Loucy (cell line): ENCODE measurements at regions not wholly inside any gene's neighbourhood (a gene's known extent, or its start where the extent isn't known, plus 50 kb on each side); places are given as distances from the start of the nearest gene placed in this dataset.

Source experiments
- H2AFZ ChIP-seq: fragments of 200-600 bp; sonication (generic); 2 replicates; pipeline ENCODE4 v1.6.0; 2016; ENCODE audit warnings: antibody characterized with exemption, mild to moderate bottlenecking, low read length, moderate library complexity
- H3F3A ChIP-seq: fragments of 200-600 bp; 2 replicates; pipeline ENCODE4 v1.6.0; 2016; ENCODE audit warnings: antibody characterized with exemption, low read depth, mild to moderate bottlenecking
- H3K27me3 ChIP-seq: fragments of 200-600 bp; sonication (generic); 2 replicates; pipeline ENCODE4 v1.6.1; 2014; ENCODE audit warnings: low read length, mild to moderate bottlenecking; ENCODE audit not compliant: insufficient read depth, poor library complexity, severe bottlenecking
- H3K36me3 ChIP-seq: fragments of 200-600 bp; sonication (generic); 2 replicates; pipeline ENCODE4 v1.6.1; 2016; ENCODE audit warnings: low read length; ENCODE audit not compliant: insufficient read depth
- H3K4me1 ChIP-seq: fragments of 200-600 bp; sonication (generic); 2 replicates; pipeline ENCODE4 v1.5.1; 2014; ENCODE audit warnings: low read length, mild to moderate bottlenecking; ENCODE audit not compliant: insufficient read depth, poor library complexity, severe bottlenecking
- H3K4me2 ChIP-seq: fragments of 200-600 bp; sonication (generic); 2 replicates; pipeline ENCODE4 v1.6.0; 2014; ENCODE audit warnings: antibody characterized with exemption, low read length, low read depth, mild to moderate bottlenecking; ENCODE audit not compliant: poor library complexity, severe bottlenecking
- H3K4me3 ChIP-seq: fragments of 200-600 bp; sonication (generic); 2 replicates; pipeline ENCODE4 v1.5.1; 2014; ENCODE audit warnings: low read length, mild to moderate bottlenecking, mixed read lengths; ENCODE audit not compliant: poor library complexity, severe bottlenecking
- H3K79me2 ChIP-seq: fragments of 200-600 bp; sonication (generic); 2 replicates; pipeline ENCODE4 v1.6.1; 2014; ENCODE audit warnings: low read length; ENCODE audit not compliant: insufficient read depth
- H3K9ac ChIP-seq: fragments of 200-600 bp; sonication (generic); 2 replicates; pipeline ENCODE4 v1.6.0; 2014; ENCODE audit warnings: mild to moderate bottlenecking, low read depth, low read length, moderate library complexity; ENCODE audit not compliant: poor library complexity, severe bottlenecking
- H3K9me2 ChIP-seq: fragments of 200-600 bp; sonication (generic); replicated peaks from 2 replicates; pipeline ENCODE4 v1.6.1; 2016; ENCODE audit warnings: low read depth, low read length, mixed read lengths
- H3K9me3 ChIP-seq: fragments of 200-600 bp; sonication (generic); 2 replicates; pipeline ENCODE4 v1.6.1; 2014; ENCODE audit warnings: mild to moderate bottlenecking, antibody characterized with exemption, low read length, low read depth; ENCODE audit not compliant: insufficient read depth
- H4K20me1 ChIP-seq: fragments of 200-600 bp; sonication (generic); 2 replicates; pipeline ENCODE4 v1.6.0; 2014; ENCODE audit warnings: antibody characterized with exemption, low read length, mild to moderate bottlenecking; ENCODE audit not compliant: insufficient read depth, poor library complexity, severe bottlenecking
- EZH2phosphoT487 ChIP-seq: fragments of 200-600 bp; IDR thresholded peaks from 2 replicates; pipeline ENCODE4 v1.6.1; 2018; ENCODE audit warnings: antibody characterized with exemption, mild to moderate bottlenecking, moderate library complexity, borderline replicate concordance
- TF ChIP-seq, protein P1 (sequence below): fragments of 200-600 bp; sonication (generic); conservative IDR thresholded peaks from 2 replicates; pipeline ENCODE4 v1.5.1; 2014; ENCODE audit warnings: mild to moderate bottlenecking, antibody characterized with exemption, low read length

DNA sequence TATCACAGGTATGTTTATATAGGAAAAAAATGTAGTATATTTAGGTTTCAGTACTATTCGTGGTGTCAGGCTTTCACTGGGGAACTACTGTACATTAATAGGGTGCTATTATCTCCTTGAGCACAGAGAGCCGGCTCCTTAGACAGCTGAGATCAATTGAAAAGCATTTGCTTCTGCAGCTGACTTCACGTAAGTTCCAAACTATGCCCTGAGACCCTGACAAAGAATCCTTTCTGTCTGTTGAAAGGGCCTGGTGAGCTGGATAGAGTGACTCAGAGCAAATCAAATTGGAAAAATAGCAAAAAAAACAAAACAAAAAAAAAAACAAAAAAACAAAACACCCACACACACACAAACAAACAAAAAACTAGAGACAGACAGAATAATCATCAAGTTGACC is 652.0 kb downstream of the MTRR start:
- Histone ChIP-seq H3K79me2 (no peaks in the 10 kb centered on the region), H4K20me1 (no peaks in the 10 kb centered on the region), H3K4me1 (no peaks in the 10 kb centered on the region), H3K4me2 (no peak overlapping the region), H2AFZ (no peak overlapping the region), H3F3A (no peaks in the 10 kb centered on the region), H3K9me3 (no peaks in the 10 kb centered on the region), H3K9ac (no peak overlapping the region), H3K4me3 (no peak overlapping the region), H3K27me3 (no peaks in the 10 kb centered on the region), H3K9me2 (no peaks in the 10 kb centered on the region), H3K36me3 (no peaks in the 10 kb centered on the region)
- TF ChIP-seq, protein P1, sequence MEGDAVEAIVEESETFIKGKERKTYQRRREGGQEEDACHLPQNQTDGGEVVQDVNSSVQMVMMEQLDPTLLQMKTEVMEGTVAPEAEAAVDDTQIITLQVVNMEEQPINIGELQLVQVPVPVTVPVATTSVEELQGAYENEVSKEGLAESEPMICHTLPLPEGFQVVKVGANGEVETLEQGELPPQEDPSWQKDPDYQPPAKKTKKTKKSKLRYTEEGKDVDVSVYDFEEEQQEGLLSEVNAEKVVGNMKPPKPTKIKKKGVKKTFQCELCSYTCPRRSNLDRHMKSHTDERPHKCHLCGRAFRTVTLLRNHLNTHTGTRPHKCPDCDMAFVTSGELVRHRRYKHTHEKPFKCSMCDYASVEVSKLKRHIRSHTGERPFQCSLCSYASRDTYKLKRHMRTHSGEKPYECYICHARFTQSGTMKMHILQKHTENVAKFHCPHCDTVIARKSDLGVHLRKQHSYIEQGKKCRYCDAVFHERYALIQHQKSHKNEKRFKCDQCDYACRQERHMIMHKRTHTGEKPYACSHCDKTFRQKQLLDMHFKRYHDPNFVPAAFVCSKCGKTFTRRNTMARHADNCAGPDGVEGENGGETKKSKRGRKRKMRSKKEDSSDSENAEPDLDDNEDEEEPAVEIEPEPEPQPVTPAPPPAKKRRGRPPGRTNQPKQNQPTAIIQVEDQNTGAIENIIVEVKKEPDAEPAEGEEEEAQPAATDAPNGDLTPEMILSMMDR = no peak
- TF ChIP-seq EZH2phosphoT487 = no peak

DNA sequence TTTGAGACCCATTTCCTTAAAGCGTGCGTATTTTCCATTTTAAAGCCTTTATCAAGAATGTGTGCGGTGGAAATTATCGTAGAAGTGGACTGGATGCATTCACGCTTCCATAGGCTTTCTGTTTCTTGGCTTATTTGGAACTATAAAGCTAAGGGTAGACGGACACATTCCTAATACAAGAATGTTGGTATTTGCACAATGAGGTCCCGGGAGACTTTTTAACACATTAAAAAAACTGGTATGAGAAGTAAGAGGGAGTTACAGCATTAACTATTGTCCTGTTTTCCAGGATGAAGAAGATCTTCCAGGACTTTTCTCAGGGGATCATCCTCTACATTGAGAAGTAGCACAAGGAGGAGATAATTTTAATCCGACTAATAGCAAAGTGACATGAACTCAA is 653.0 kb downstream of the MTRR start:
- Histone ChIP-seq H3K9ac (no peak overlapping the region), H3K36me3 (no peaks in the 10 kb centered on the region), H3K79me2 (no peaks in the 10 kb centered on the region), H3K4me3 (no peak overlapping the region), H2AFZ (no peak overlapping the region), H4K20me1 (no peaks in the 10 kb centered on the region), H3K9me3 (no peaks in the 10 kb centered on the region), H3K27me3 (no peaks in the 10 kb centered on the region), H3K4me1 (no peaks in the 10 kb centered on the region), H3K9me2 (no peaks in the 10 kb centered on the region), H3K4me2 (no peak overlapping the region), H3F3A (no peaks in the 10 kb centered on the region)
- no peak for TF ChIP-seq EZH2phosphoT487
- TF ChIP-seq, protein P1 = no peak

DNA sequence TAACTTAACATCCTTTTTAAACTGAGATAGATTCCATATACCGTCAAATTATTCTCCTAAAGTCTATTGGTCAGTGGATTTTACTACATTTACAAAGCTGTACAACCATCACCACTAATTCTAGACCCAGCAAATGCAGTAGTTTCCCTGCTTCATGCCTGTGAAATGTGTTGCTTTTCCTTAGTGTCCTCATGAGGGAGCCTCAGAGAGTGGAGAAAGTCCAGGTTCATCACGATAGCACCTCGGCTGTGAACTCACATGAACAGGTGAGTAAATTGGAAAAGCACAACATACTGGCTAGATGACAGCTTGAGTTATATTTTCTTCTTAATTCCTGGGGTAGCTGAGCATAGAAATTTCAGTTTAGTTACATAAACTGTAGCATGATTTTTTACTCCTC is 653.7 kb downstream of the MTRR start:
- TF ChIP-seq EZH2phosphoT487 = no peak
- Histone ChIP-seq H3K9me2 (no peaks in the 10 kb centered on the region), H3K36me3 (no peaks in the 10 kb centered on the region), H3K9me3 (no peaks in the 10 kb centered on the region), H3K79me2 (no peaks in the 10 kb centered on the region), H3K9ac (no peak overlapping the region), H3K4me3 (no peak overlapping the region), H3K27me3 (no peaks in the 10 kb centered on the region), H3K4me1 (no peaks in the 10 kb centered on the region), H4K20me1 (no peaks in the 10 kb centered on the region), H3K4me2 (no peak overlapping the region), H2AFZ (no peak overlapping the region), H3F3A (no peaks in the 10 kb centered on the region)

DNA sequence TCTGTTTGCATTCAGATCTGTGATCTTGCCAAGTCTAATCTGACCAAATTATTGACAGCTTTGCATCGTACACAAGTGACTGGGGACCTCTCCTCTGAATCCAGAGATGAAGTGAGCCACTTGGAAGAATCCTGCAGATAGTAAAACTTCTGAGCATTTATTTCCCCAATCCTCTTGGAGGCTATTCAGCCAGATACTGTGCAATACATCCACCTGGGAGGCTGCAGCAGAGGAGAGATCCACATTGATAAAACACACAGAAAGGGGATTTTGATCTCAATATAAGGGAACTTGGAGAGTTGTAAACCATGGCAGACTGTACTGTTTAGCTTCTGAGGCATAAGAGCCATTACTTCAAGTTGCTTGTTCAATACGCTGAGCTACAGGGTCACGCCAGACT is 654.6 kb downstream of the MTRR start:
- Histone ChIP-seq H3K79me2 (no peaks in the 10 kb centered on the region), H3K36me3 (no peaks in the 10 kb centered on the region), H3F3A (no peaks in the 10 kb centered on the region), H2AFZ (no peak overlapping the region), H3K4me1 (no peaks in the 10 kb centered on the region), H3K27me3 (no peaks in the 10 kb centered on the region), H4K20me1 (no peaks in the 10 kb centered on the region), H3K9me2 (no peaks in the 10 kb centered on the region), H3K4me2 (no peak overlapping the region), H3K4me3 (no peak overlapping the region), H3K9ac (no peak overlapping the region), H3K9me3 (no peaks in the 10 kb centered on the region)
- TF ChIP-seq, protein P1 = no peak
- TF ChIP-seq EZH2phosphoT487 = no peak
